ENCODE measurements at regions not wholly inside any gene's neighbourhood (a gene's known extent, or its start where the extent isn't known, plus 50 kb on each side); places are given as distances from the start of the nearest gene placed in this dataset.
A peak's percentile ranks its signal among the peaks of the same experiment; 100 is the strongest.
"Not testable (repeated sequence)": the region's sequence is repeated elsewhere in the genome, so short reads cannot be mapped to it uniquely, and the experiment has no call there.

- CTCF ChIA-PET, result no interaction called here
- H3K4me3 ChIP-seq (ENCODE audit: low read depth, low read length), result peak overlapping the region; percentile 34
These were observed 265.7 kb downstream of the OR4C45 start for GRCh38 chr11:50298182-50298988.

GRCh38 chr11:50330723-50331122 lies 298.0 kb downstream of the OR4C45 start:
- POLR2A ChIA-PET; H3K27me3 ChIP-seq (ENCODE audit: control insufficient read depth, insufficient read depth, low read length); H3K36me3 ChIP-seq (ENCODE audit: control insufficient read depth, insufficient read depth, low read length); H3K4me3 ChIP-seq (ENCODE audit: low read depth, low read length); DNase-seq (ENCODE audit: low read depth); CTCF ChIA-PET: not testable (repeated sequence)

More at GRCh38 chr11:50298182-50298988, 265.7 kb downstream of the OR4C45 start:
- Histone ChIP-seq H3K36me3 (ENCODE audit: control insufficient read depth, insufficient read depth, low read length) (no peaks in the 10 kb centered on the region), H3K27me3 (ENCODE audit: control insufficient read depth, insufficient read depth, low read length) (no peaks in the 10 kb centered on the region)
- POLR2A ChIA-PET, result no interaction called here
- TF ChIP-seq CTCF (IDR thresholded peaks at IDR 0.05; ENCODE audit: insufficient read depth, low read depth, low read length), result no peak
- DNase-seq (ENCODE audit: low read depth), result no peak

- ChIA-PET CTCF (no interaction called here), POLR2A (no interaction called here)
- no peak overlapping the region for H3K4me3 ChIP-seq (ENCODE audit: low read depth, low read length)
These were observed 301.2 kb downstream of the OR4C45 start for GRCh38 chr11:50333861-50334260.

GRCh38 chr11:50337432-50337831 lies 304.8 kb downstream of the OR4C45 start:
- CTCF ChIA-PET; H3K36me3 ChIP-seq (ENCODE audit: control insufficient read depth, insufficient read depth, low read length); POLR2A ChIA-PET; DNase-seq (ENCODE audit: low read depth); H3K4me3 ChIP-seq (ENCODE audit: low read depth, low read length); H3K27me3 ChIP-seq (ENCODE audit: control insufficient read depth, insufficient read depth, low read length): not testable (repeated sequence)

More at GRCh38 chr11:50333861-50334260, 301.2 kb downstream of the OR4C45 start:
- TF ChIP-seq CTCF (IDR thresholded peaks at IDR 0.05; ENCODE audit: insufficient read depth, low read depth, low read length), result no peak
- DNase-seq (ENCODE audit: low read depth), result no peak
- Histone ChIP-seq H3K36me3 (ENCODE audit: control insufficient read depth, insufficient read depth, low read length) (no peaks in the 10 kb centered on the region), H3K27me3 (ENCODE audit: control insufficient read depth, insufficient read depth, low read length) (no peaks in the 10 kb centered on the region)

GRCh38 chr11:50348018-50348417 lies 315.3 kb downstream of the OR4C45 start:
- H3K27me3 ChIP-seq (ENCODE audit: control insufficient read depth, insufficient read depth, low read length); CTCF ChIA-PET; DNase-seq (ENCODE audit: low read depth); H3K4me3 ChIP-seq (ENCODE audit: low read depth, low read length); POLR2A ChIA-PET; H3K36me3 ChIP-seq (ENCODE audit: control insufficient read depth, insufficient read depth, low read length): not testable (repeated sequence)

GRCh38 chr11:50379484-50379883 lies 346.8 kb downstream of the OR4C45 start:
- no peak for TF ChIP-seq CTCF (IDR thresholded peaks at IDR 0.05; ENCODE audit: insufficient read depth, low read depth, low read length)
- ChIA-PET CTCF (no interaction called here), POLR2A (no interaction called here)
- H3K36me3 ChIP-seq (ENCODE audit: control insufficient read depth, insufficient read depth, low read length), result no peaks in the 10 kb centered on the region
- H3K27me3 ChIP-seq (ENCODE audit: control insufficient read depth, insufficient read depth, low read length), result no peaks in the 10 kb centered on the region
- no peak overlapping the region for H3K4me3 ChIP-seq (ENCODE audit: low read depth, low read length)
- DNase-seq (ENCODE audit: low read depth), result no peak

GRCh38 chr11:50394017-50394416 lies 361.3 kb downstream of the OR4C45 start:
- DNase-seq (ENCODE audit: low read depth), result no peak
- CTCF ChIA-PET, result no interaction called here
- TF ChIP-seq CTCF (IDR thresholded peaks at IDR 0.05; ENCODE audit: insufficient read depth, low read depth, low read length), result no peak
- POLR2A ChIA-PET, result no interaction called here
- Histone ChIP-seq H3K27me3 (ENCODE audit: control insufficient read depth, insufficient read depth, low read length) (no peaks in the 10 kb centered on the region), H3K4me3 (ENCODE audit: low read depth, low read length) (no peak overlapping the region), H3K36me3 (ENCODE audit: control insufficient read depth, insufficient read depth, low read length) (no peaks in the 10 kb centered on the region)
